ACHN (cell line): ENCODE measurements at regions not wholly inside any gene's neighbourhood (a gene's known extent, or its start where the extent isn't known, plus 50 kb on each side); places are given as distances from the start of the nearest gene placed in this dataset.
"Not testable (repeated sequence)": the region's sequence is repeated elsewhere in the genome, so short reads cannot be mapped to it uniquely, and the experiment has no call there.

ENCODE experiments used
- DNase-seq: peaks from one replicate; pipeline ENCODE4 v3.0.0-alpha.2; 2015
- in situ Hi-C: cut with HindIII; loops from 2 replicates; pipeline ENCODE4 v1.10.0; 2017; ENCODE audit warnings: low sequenced_read_pairs, low pct_ligation_motif_present, low pct_unique_long_range_greater_than_20kb

DNA sequence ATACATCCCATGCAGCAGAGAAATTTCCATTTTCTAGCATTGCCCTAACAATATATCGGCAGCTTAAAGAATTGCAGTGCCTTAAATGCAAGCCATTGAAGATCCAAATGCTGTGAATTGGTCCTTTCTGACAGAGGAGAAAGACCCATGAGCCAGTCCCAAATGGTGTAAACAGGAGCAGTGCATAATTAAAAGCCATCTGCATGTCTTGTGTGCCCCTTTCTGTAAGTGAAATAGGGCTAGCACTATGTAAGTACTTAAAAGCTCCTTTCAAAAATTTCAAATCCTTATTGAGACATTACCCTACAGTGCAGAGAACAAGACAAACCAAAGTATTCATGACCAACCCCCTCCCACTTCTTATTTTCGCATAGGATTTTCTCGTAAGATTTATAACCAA, 108.7 kb upstream of the LCORL start:
- in situ Hi-C loops, result no loop called here
- DNase-seq, result no peak

DNA sequence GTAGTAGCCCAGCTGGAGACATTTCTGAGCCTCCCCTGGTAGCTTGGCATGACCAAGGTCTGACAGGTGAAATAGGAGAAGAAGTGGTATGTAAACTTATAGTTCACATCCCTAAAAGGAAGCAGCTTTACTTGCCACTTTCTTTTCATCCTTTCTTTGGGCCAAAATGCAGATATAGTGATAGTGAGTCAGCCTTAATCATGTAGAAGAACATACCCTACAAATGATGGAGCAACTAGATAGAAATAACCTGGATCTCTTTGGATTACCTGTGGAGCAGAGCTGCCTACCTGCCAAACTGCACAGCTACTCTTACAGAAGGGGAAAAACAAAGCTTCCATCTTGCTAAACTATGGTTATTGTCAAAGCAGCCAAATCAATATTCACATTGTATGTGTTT, 106.7 kb upstream of the LCORL start:
- in situ Hi-C loops, result no loop called here
- DNase-seq, result no peak

DNA sequence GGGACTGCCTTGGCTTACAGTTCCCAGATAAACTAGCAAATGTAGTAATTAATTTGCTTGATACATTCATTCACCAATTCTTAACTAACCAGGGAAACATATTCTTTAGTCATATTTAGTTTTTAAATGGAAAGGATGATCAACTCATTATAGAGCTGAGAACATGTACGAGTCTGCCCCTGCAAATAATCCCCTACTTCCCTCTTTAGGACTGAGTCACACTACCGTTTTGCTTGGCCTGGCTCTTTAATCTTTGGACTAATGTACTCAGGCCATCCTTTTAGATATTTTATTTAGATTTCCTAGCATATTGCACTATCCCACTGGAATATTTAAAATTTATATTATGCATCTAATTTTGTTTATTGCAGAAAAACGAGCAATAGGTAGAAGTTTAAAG, 105.5 kb upstream of the LCORL start:
- in situ Hi-C loops, result no loop called here
- DNase-seq, result no peak

DNA sequence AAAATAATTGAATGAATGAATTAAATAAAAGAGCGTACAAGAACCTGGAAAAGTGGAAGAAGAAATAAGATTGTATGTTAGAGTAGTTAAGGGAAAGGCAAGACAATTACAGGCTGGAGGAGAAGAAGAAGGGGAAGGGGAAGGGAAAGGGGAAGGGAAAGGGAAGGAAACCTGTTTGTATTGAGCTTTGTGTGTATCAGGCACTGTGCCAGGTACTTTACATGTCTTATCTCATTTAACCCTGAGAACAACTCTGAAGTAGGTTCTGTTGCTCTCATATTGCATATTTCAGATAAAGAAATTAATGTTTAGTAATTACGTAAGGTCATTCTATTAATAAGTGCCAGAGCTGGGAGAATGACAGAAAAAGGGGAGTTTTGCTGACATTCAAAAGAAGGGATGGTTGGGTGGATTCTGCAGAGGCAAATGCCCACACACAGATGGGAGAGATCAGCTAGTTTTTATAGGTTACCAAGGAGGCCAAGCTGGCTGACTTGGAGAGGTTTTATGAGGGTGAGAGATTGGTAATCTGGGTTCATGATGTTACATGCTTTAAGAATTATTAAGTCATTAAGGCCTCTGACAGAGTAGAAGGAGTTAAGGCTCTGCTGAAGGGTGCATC, 92.3 kb upstream of the LCORL start:
- DNase-seq, result no peak

DNA sequence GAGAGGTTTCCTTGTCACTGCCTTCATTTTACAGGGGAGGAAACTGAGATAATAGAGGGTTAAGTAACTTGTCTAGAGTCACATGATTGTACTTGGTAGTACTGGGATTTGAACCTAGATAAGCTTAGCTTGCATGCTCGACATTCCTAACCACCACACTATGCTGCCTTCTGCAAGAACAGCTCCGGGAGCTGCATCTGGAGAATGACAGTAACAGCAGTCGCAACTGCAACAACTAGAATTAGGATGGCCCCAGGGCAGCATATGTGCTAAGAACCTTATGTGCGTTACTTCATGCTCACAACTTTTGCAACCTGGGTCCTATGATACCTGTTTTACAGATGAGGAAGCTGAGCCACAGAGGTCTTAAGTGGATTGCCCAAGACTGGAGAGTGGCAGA, 89.5 kb upstream of the LCORL start:
- no peak for DNase-seq
- in situ Hi-C loops, result no loop called here

More for the DNA sequence above, 92.3 kb upstream of the LCORL start:
- in situ Hi-C loops, result no loop called here

DNA sequence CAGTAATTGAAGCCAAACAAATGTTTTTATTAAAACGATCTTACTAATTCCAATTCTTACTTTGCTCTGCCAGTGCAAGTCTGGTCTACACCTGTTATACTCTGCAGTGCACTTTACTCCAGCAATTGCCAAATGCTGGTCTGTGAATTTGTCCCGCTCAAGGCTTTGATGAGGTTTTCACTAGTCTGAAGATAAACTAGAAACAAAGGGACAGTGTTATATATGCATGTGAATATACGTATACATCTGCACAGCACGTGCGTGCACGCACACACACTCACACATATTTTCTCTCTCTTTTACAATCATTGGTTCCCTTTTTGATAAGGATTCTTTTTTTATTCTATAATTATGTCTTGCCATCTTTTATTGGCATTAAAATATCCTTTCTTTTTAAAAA, 88.5 kb upstream of the LCORL start:
- in situ Hi-C loops, result no loop called here
- no peak for DNase-seq

DNA sequence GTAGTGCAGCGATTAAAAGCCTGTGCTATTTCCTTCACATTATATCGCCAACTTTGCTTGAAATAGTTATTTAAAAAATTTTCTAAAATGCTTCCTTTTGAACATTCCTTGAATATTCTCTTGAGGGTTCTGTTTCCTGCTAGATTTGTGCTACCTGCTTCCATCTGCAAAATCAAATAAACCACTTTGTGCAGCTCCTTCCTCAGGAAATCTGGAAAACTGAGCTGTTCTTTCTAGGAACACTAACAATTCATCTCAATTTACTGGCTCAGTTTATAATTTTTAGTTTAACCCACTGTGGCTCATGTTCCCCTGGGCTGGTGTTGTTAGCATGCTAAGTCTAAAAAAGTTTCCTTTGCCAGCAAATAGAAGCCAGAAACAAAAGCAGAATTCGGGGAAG, 88.1 kb upstream of the LCORL start:
- in situ Hi-C loops, result no loop called here
- no peak for DNase-seq

DNA sequence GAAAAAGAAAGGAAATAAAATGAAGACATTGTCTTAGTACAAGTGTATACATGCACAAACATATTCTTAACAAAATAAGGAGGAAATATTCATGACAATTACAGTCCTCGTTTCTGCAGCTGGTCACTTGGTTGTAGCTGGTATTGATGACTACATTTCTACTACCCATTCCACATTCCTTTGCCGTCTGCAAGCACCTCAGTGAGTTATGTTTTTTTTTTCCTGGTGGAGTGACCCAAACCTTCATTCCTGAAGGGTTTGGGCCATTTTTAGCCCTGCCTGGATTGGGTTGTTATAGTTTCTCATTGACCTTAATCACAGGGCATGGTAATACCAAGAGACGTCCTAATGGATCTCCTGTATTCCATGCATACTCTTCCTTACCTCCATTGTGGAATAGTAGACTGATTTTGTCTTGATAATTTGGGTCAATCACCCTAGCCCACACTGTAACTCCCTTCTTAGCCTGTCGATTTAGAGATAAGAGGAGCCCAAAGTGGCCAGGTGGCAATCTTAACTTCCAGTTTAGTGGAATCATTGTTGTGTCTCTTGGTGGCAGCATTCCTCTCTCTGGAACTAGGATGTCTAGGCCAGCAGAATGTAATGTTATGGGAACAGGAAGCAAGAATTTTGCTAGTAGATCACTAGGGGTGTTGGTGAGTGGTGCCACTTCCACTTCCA, 86.4 kb upstream of the LCORL start:
- in situ Hi-C loops, DNase-seq: not testable (repeated sequence)

DNA sequence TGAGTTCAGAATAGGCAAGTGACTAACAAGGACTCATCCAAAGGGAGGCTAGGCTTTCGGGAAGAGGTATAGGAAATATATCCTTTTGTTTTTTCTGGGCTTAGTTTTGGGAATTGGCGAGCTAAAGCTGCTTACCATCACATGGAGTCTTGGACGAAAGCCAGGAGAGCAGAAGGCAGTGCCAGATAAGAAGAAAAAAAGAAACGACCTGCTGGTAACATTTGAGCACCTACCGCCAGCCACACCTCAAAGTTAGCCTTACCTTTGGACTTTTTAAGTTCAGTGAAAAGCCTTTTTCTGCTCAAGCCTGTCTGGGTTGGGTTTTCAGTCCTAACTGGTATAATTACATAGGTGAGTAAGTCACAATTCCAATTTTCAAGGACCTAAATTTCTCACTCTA, 85.1 kb upstream of the LCORL start:
- DNase-seq, result no peak
- in situ Hi-C loops, result no loop called here

DNA sequence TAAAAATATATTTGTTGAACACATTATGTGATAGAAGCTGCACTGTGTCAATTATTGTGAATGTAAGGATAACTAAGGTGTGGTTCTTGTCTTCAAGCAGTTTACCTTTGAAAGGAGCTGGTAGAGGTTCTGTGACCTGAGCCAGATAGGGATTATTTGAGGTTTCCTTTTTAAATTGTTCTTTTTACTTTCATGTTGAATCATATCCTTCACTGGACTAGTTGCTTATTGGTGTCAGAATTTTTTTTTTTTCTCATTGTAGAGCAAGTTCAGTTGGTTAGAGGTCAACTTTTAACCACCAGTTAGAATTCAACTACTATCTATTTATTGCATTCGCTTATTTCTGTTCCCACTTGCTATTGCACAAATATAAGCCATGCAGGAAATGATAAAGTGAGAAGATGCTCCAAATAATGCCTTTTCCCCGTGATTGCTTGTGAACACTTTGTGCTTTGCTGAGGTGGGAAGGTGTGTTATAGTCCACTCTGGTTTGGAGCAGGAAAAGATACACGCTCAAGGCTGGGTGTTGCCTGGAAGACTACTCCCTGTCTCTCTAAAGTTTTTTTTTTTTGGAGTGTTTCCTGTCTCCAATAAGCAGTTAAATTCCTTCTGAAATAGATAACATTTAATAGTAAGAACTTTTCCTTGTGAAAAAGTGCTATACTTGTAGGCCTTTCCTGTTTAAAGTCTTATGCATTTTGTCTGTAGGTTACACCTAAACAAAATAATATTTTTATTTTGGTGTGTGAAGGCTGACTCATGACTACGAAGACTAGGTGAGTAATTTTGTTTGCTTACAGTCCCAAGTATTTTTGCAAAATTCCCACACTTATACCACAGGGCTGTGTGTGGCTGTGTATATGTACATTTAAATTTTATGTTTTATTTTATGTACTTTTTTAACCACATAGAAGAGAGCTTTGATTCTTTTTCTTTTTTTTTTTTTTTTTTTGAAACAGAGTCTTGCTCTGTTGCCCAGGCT, 83.8 kb upstream of the LCORL start:
- in situ Hi-C loops, result no loop called here
- DNase-seq, result no peak

DNA sequence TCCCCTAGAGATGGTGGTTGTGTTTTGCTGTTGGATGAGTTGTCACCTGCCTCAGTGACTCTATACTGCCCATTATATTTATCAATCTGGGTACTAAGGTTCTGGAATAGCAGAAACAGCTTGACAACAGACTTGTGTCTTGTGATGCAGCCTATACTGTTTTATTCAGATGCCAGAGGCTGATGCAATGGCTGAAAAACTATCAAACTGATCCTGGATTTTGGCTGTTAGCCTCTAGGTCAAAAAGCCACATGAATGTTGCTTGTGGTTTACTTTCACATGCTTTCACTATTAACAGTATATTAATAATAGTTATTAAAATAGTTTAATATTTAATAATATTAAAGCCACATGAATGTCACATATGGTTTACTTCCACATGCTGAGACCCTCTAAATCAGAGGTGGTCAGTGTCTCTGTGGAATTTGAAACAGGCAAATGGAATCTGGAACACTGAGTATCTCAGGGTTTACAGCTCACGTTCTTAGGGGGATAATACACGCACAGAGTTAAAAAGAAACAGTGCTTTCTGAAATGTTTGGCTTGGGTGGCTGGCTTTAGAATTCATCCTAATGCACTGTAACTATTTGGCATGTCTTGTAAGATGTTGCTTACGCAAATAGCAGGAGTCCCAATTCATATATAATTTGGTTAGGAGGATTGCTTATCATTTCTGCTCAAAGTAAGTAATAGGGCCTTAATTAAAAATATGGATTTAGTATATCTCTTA, 82.5 kb upstream of the LCORL start:
- DNase-seq, result no peak

DNA sequence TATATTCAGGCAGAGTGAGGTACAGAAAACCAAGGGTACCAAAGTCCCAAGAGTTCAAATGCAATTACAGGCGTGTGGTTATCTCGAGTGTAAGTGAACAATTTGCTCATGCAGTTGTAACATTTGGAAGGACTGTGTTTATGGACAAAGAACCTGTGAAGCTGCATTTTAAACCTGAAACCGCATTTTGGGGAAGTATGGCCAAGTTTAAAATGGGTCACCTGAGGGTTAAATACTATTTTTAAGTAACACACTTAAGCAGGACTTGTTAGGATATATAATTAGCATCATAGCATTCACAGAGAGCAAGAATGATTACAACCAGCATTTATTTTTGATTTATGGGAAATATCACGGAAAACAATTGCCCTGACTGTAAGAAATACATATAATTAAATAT, 79.1 kb upstream of the LCORL start:
- DNase-seq, result no peak
- in situ Hi-C loops, result no loop called here

More for the DNA sequence above, 82.5 kb upstream of the LCORL start:
- in situ Hi-C loops, result no loop called here

DNA sequence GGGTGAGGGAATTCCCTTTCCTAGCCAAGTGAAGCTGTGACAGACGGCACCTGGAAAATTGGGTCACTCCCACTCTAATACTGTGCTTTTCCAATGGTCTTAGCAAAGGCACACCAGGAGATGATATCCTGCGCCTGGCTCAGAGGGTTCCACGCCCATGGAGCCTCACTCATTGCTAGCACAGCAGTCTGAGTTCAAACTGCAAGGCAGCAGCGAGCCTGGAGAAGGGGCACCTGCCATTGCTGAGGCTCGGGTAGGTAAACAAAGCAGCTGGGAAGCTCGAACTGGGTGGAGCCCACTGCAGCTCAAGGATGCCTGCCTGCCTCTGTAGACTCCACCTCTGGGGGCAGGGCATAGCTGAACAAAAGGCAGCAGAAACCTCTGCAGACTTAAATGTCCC, 68.9 kb upstream of the LCORL start:
- in situ Hi-C loops, DNase-seq: not testable (repeated sequence)

DNA sequence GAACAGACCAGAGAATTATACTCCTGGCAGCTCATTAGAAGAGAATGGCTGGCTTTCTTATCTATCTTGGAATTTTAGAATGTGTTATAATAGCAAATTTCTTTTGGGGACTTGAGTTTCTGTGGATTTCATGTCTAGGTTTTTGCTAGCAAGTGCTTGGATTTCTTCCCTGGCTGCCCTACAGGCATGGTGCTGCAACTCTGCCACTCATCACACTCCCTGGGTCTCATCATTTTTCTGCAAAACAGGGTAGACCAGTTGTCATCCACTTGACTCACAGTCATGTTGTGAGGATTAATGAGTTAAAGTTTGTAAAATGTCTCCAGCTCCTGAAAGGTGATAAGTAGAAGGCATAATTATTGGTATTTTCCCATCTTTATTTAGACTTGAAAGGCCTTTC, 60.7 kb upstream of the LCORL start:
- in situ Hi-C loops, result no loop called here

DNA sequence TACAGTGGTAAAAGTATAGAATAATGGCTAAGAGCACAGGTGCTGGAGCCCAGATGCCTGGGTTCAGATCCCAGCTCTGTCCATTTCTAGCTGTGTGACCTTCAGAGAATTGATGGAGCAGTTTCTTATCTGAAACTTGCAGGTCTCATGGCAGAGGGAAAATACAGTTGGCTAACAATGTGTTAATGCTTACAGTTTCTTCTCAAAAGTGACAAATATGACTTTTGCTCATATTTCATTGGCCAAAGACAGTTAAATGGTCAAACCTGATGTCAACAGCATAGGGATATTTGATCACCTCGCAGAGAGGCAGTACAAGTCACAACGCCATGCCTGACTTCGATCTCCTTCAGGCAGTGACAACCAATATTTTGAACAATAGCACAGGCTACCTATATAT, 60.2 kb upstream of the LCORL start:
- in situ Hi-C loops, result no loop called here
- DNase-seq, result no peak

More for the DNA sequence above, 60.7 kb upstream of the LCORL start:
- DNase-seq, result no peak

DNA sequence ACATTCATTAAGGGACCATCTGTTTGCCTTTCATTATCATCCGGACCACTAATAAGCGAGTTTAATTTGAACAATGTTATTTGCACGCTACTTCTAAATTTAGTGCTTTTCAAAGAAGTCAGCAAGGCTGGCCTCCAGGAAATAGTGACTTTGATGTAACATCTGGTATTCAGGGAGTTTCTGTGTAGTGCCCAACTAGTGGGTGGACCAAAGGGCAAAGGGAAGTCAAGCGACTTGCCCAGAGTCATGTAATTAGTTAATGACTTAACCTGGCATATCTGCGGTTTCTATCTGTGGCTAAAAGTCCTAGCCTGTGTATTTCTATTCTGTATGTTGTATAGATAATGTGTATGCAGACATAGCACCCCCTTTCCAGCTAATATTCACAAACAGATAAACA, 56.3 kb upstream of the LCORL start:
- no peak for DNase-seq
- in situ Hi-C loops, result no loop called here

DNA sequence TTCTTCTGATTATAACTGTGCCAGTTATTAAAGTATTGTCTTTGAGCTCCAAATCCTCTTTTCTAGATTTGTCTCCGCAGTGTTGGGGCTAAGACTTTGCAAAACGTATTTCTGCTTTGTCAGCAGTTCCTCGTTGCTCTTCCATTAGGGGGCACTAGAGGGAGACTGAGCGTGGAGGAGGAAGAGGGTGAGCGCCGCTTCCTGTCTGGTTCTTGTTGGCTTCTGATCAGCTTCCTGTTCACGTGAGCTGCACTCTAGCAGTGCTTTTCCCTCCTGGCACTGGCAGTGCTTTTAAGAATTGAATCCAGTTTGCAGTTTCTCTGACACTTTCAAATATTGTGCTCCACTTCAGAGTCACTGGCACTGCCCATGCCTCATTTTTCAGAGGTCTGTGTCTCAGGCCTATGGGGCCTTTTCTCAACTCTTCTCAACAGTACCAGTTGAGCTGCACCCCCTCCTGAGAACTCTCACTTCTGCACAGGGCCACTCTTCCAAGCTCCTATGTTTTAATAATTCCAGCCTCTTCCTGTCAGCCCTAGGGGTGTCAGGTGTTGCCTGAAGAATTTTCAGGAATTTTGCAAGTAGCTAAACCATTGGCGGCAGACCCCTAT, 54.4 kb upstream of the LCORL start:
- in situ Hi-C loops, result no loop called here
- DNase-seq, result peak; percentile 16

DNA sequence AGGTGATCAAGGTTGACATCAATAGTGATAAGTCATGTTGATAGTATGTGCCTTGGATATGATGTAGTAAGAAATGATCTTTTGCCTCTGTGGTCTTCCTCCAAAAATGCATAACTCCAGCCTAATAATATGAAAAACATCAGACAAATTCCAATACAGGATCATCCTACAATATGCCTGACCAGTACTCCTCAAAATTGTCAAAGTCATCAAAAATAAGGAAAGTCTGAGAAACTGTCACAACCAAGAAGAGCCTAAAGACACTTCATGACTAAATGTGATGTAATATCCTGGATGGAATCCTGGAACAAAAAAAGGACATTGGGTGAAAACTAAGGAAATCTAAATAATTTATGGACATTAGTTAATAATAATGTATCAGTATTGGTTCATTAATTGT, 50.3 kb upstream of the LCORL start:
- in situ Hi-C loops, result no loop called here
- no peak for DNase-seq
